ENCODE measurements at regions not wholly inside any gene's neighbourhood (a gene's known extent, or its start where the extent isn't known, plus 50 kb on each side); places are given as distances from the start of the nearest gene placed in this dataset.

GRCh38 chr9:100926366-100926765, 102.2 kb upstream of the PLPPR1 start:
- no peak overlapping the region for H3K27ac ChIP-seq
- no peak for DNase-seq (ENCODE audit: low read depth, low spot score)

DNA sequence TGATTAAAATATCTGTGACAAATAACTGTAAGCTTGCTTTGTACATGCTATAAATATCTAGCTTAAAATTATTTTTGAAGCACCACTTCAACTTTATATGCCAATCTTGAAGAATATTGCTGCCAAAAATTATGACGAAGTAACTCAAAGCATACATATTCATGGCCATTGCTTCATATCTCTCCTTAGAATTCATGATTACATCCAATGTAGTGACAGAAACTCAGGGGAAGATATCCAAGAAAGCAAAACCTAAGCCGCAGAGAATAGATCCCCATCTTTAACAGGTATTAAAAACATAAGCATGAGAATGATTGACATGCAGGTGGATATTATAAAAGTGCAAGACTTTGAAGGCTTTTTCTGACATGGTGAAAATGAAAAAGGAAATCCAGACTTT, 100.8 kb upstream of the PLPPR1 start:
- H3K27ac ChIP-seq: no peak overlapping the region
- no peak for DNase-seq (ENCODE audit: low read depth, low spot score)

- H3K27ac ChIP-seq: no peak overlapping the region
- DNase-seq (ENCODE audit: low read depth, low spot score): peak; percentile 1
These were observed 94.9 kb upstream of the PLPPR1 start for GRCh38 chr9:100933656-100934055.

- no peak overlapping the region for H3K27ac ChIP-seq
- DNase-seq (ENCODE audit: low read depth, low spot score): no peak
These were observed 91.1 kb upstream of the PLPPR1 start for GRCh38 chr9:100937382-100937781.

DNA sequence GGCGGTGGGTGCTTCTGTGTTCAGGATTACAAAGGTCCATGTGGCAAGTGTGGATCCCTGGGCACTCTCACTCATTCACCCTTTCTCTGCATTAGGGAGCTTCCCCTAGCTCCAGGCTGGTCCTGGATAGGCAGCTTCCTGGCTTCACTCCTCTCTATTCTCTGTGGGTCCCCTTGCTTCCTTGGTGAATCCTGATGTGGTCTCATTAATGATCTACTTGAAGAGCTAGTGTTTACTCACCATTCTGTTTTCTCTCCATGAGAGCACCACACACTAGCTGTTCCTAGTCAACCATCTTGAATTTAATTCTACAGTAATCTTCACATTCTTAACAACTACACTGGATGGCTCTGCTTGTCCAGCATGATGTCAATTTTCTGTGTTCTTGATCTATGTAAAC, 90.0 kb upstream of the PLPPR1 start:
- H3K27ac ChIP-seq: no peak overlapping the region
- no peak for DNase-seq (ENCODE audit: low read depth, low spot score)

- no peak for DNase-seq (ENCODE audit: low read depth, low spot score)
- H3K27ac ChIP-seq: no peak overlapping the region
These were observed 88.9 kb upstream of the PLPPR1 start for GRCh38 chr9:100939636-100940035.

- H3K27ac ChIP-seq: no peak overlapping the region
- DNase-seq (ENCODE audit: low read depth, low spot score): no peak
These were observed 69.3 kb upstream of the PLPPR1 start for GRCh38 chr9:100959226-100959625.

All from epithelial cell of prostate (primary cell).